IMR-90 (cell line): ENCODE measurements at regions not wholly inside any gene's neighbourhood (a gene's known extent, or its start where the extent isn't known, plus 50 kb on each side); places are given as distances from the start of the nearest gene placed in this dataset.

Experiments used
- ATAC-seq: fragments of 200-7000 bp; cut with Tn5 transposase; 2 replicates; pipeline ENCODE4 v1.9.1; 2020; ENCODE audit warnings: low read depth, mild to moderate bottlenecking, moderate library complexity
- BruUV-seq: library from RNA; stranded (reverse); fragments of 400-500 nt; replicated peaks from 2 replicates; lab custom pipeline; 2021; lab: Mats Ljungman, UMichigan
- CTCF ChIA-PET: fragments of 300-600 bp; formaldehyde crosslinking; extraction: SDS; loops from one replicate; lab custom pipeline; 2021; ENCODE audit warnings: antibody characterized with exemption; lab: Yijun Ruan, JAX
- POLR2A ChIA-PET: fragments of 300-600 bp; sonication (Branson Sonifier 250); formaldehyde crosslinking; loops from one replicate; lab custom pipeline; 2022; ENCODE audit warnings: antibody characterized with exemption; ENCODE audit not compliant: unreplicated experiment; lab: Charles Lee
- DNase-seq: peaks from one replicate; pipeline ENCODE4 v3.0.0; 2013
- H2AFZ ChIP-seq: replicated peaks from 2 replicates; pipeline ENCODE3; 2013; ENCODE audit warnings: low read length, mild to moderate bottlenecking; ENCODE audit not compliant: poor library complexity
- H2AK5ac ChIP-seq: 2 replicates; pipeline ENCODE4 v1.6.1; 2013; ENCODE audit warnings: low read depth, low read length, inconsistent platforms
- H2AK9ac ChIP-seq: replicated peaks from 2 replicates; pipeline ENCODE3; 2013; ENCODE audit warnings: mild to moderate bottlenecking, low read depth, low read length, moderate library complexity; ENCODE audit not compliant: poor library complexity
- H2BK120ac ChIP-seq: 2 replicates; pipeline ENCODE4 v1.6.1; 2013; ENCODE audit warnings: low read depth, low read length, inconsistent platforms
- H2BK15ac ChIP-seq: 3 replicates; pipeline ENCODE4 v1.6.1; 2013; ENCODE audit warnings: low read depth, low read length, inconsistent platforms
- H2BK20ac ChIP-seq: 2 replicates; pipeline ENCODE4 v1.6.1; 2013; ENCODE audit warnings: low read depth, mild to moderate bottlenecking, inconsistent platforms, low read length, moderate library complexity
- H2BK5ac ChIP-seq: 2 replicates; pipeline ENCODE4 v1.6.1; 2013; ENCODE audit warnings: mild to moderate bottlenecking, low read depth, low read length, inconsistent platforms; ENCODE audit not compliant: poor library complexity, severe bottlenecking
- H3K14ac ChIP-seq: replicated peaks from 2 replicates; pipeline ENCODE4 v1.6.1; 2013; ENCODE audit warnings: low read depth, low read length, inconsistent platforms
- H3K18ac ChIP-seq: 2 replicates; pipeline ENCODE4 v1.6.1; 2013; ENCODE audit warnings: low read depth, low read length, control low read depth
- H3K23ac ChIP-seq: 2 replicates; pipeline ENCODE4 v1.6.1; 2013; ENCODE audit warnings: low read depth, low read length, inconsistent platforms
- H3K27ac ChIP-seq: 2 replicates; pipeline ENCODE4 v1.5.1; 2013; ENCODE audit warnings: mild to moderate bottlenecking, control low read depth, low read length; ENCODE audit not compliant: insufficient read depth
- H3K27me3 ChIP-seq: 2 replicates; pipeline ENCODE4 v1.6.1; 2013; ENCODE audit warnings: low read length; ENCODE audit not compliant: control insufficient read depth, insufficient read depth
- H3K36me3 ChIP-seq: 2 replicates; pipeline ENCODE4 v1.6.1; 2013; ENCODE audit warnings: low read length, mixed read lengths; ENCODE audit not compliant: control insufficient read depth, insufficient read depth
- H3K4ac ChIP-seq: 2 replicates; pipeline ENCODE4 v1.6.1; 2013; ENCODE audit warnings: low read depth, low read length, inconsistent platforms
- H3K4me1 ChIP-seq: 2 replicates; pipeline ENCODE4 v1.6.1; 2013; ENCODE audit warnings: low read length, mixed read lengths; ENCODE audit not compliant: control insufficient read depth, insufficient read depth
- H3K4me2 ChIP-seq: 2 replicates; pipeline ENCODE4 v1.6.1; 2013; ENCODE audit warnings: low read depth, mild to moderate bottlenecking, control low read depth, low read length, moderate library complexity
- H3K4me3 ChIP-seq: 2 replicates; pipeline ENCODE4 v1.5.1; 2013; ENCODE audit warnings: low read depth, mild to moderate bottlenecking, control low read depth, low read length, moderate library complexity; ENCODE audit not compliant: insufficient read depth
- H3K56ac ChIP-seq: 2 replicates; pipeline ENCODE4 v1.6.1; 2013; ENCODE audit warnings: low read length, inconsistent platforms; ENCODE audit not compliant: insufficient read depth; ENCODE audit errors: extremely low read depth
- H3K79me1 ChIP-seq, 2 experiments: 2 replicates each; pipeline ENCODE4 v1.6.1; 2013; ENCODE audit warnings: low read length in 2 of 2, inconsistent platforms in 1 of 2, low read depth in 1 of 2
- H3K9ac ChIP-seq: 2 replicates; pipeline ENCODE4 v1.6.1; 2013; ENCODE audit warnings: low read depth, low read length, control low read depth
- H3K9me1 ChIP-seq: 2 replicates; pipeline ENCODE4 v1.6.1; 2013; ENCODE audit warnings: low read length, inconsistent platforms; ENCODE audit not compliant: insufficient read depth
- H3K9me3 ChIP-seq: 2 replicates; pipeline ENCODE4 v1.6.1; 2013; ENCODE audit warnings: low read length; ENCODE audit not compliant: control insufficient read depth, insufficient read depth
- H4K20me1 ChIP-seq: 2 replicates; pipeline ENCODE4 v1.6.1; 2013; ENCODE audit warnings: low read length, inconsistent platforms; ENCODE audit not compliant: insufficient read depth
- H4K5ac ChIP-seq: 2 replicates; pipeline ENCODE4 v1.6.1; 2013; ENCODE audit warnings: mild to moderate bottlenecking, low read depth, low read length, control low read depth
- H4K8ac ChIP-seq, 2 experiments: 2 replicates each; pipeline ENCODE4 v1.6.1; 2013; ENCODE audit warnings: low read depth in 2 of 2, low read length in 2 of 2, control low read depth in 1 of 2, inconsistent platforms in 1 of 2
- H4K91ac ChIP-seq: 2 replicates; pipeline ENCODE4 v1.6.1; 2013; ENCODE audit warnings: low read depth, low read length, inconsistent platforms; ENCODE audit not compliant: insufficient read depth
- BHLHE40 ChIP-seq: fragments of 150-350 bp; IDR thresholded peaks from 2 replicates; pipeline ENCODE4 v1.6.1; 2016; ENCODE audit warnings: mild to moderate bottlenecking, low read depth, low read length
- CEBPB ChIP-seq: IDR thresholded peaks from 2 replicates; pipeline ENCODE4 v1.6.1; 2012; ENCODE audit warnings: low read depth, low read length, improper control_type of control experiment
- CHD1 ChIP-seq: IDR thresholded peaks from 2 replicates; pipeline ENCODE4 v1.6.1; 2012; ENCODE audit warnings: low read depth, low read length, improper control_type of control experiment
- FOS ChIP-seq: fragments of 150-350 bp; IDR thresholded peaks from 2 replicates; pipeline ENCODE4 v1.6.1; 2016; ENCODE audit warnings: low read depth, low read length
- MAFK ChIP-seq: IDR thresholded peaks from 2 replicates; pipeline ENCODE4 v1.6.1; 2012; ENCODE audit warnings: low read depth, low read length, improper control_type of control experiment
- MAZ ChIP-seq: IDR thresholded peaks from 2 replicates; pipeline ENCODE4 v1.6.1; 2012; ENCODE audit warnings: low read depth, mild to moderate bottlenecking, low read length, improper control_type of control experiment, moderate library complexity, borderline replicate concordance
- MXI1 ChIP-seq: IDR thresholded peaks from 2 replicates; pipeline ENCODE4 v1.6.1; 2012; ENCODE audit warnings: low read depth, mild to moderate bottlenecking, low read length, moderate library complexity, borderline replicate concordance
- NFE2L2 ChIP-seq: fragments of 150-350 bp; IDR thresholded peaks from 2 replicates; pipeline ENCODE4 v1.6.1; 2016; ENCODE audit warnings: low read depth, mild to moderate bottlenecking, low read length
- POLR2A ChIP-seq: IDR thresholded peaks from 2 replicates; pipeline ENCODE4 v1.6.1; 2012; ENCODE audit warnings: mild to moderate bottlenecking, low read depth, low read length
- RAD21 ChIP-seq: IDR thresholded peaks from 2 replicates; pipeline ENCODE4 v1.6.1; 2012; ENCODE audit warnings: low read length, improper control_type of control experiment
- RCOR1 ChIP-seq: IDR thresholded peaks from 2 replicates; pipeline ENCODE4 v1.6.1; 2012; ENCODE audit warnings: mild to moderate bottlenecking, low read length, improper control_type of control experiment; ENCODE audit not compliant: insufficient replicate concordance
- RFX5 ChIP-seq: IDR thresholded peaks from 2 replicates; pipeline ENCODE4 v1.8.0; 2012; ENCODE audit warnings: low read depth, mild to moderate bottlenecking, low read length, moderate library complexity
- SMC3 ChIP-seq: fragments of 150-350 bp; IDR thresholded peaks from 2 replicates; pipeline ENCODE4 v1.6.1; 2016; ENCODE audit warnings: low read depth, mild to moderate bottlenecking, antibody characterized with exemption, low read length, moderate library complexity
- WGBS, 2 experiments: methylation state at CpG; one replicate each; pipeline versions ENCODE4 v1.1.5 to v1.1.7; 2013; ENCODE audit warnings: missing lambda C conversion rate in 2 of 2; ENCODE audit not compliant: insufficient read length in 1 of 2; ENCODE audit errors: extremely low coverage in 2 of 2; 5-methylcytosine and 5-hydroxymethylcytosine counted together
- dilution Hi-C: fragments of 300-500 bp; cut with HindIII; formaldehyde crosslinking; loops from one replicate; pipeline ENCODE4 v1.14.3; 2018; ENCODE audit warnings: low sequenced_read_pairs; ENCODE audit not compliant: unreplicated experiment
- in situ Hi-C: fragments of 300-500 bp; cut with MboI; formaldehyde crosslinking; loops from 3 replicates; pipeline ENCODE4 v1.14.3; 2019; ENCODE audit warnings: low sequenced_read_pairs, inconsistent platforms, mixed read lengths
- intact Hi-C: fragments of 100-400 bp; cut with micrococcal nuclease; formaldehyde crosslinking; loops from 2 replicates; pipeline ENCODE4 v1.10.0; 2022
- TF ChIP-seq, protein P1 (sequence below): fragments of 150-350 bp; IDR thresholded peaks from 2 replicates; pipeline ENCODE4 v1.6.1; 2017; ENCODE audit warnings: mild to moderate bottlenecking, antibody characterized with exemption, low read length, low read depth
- TF ChIP-seq, protein P2 (sequence below): fragments of 150-350 bp; IDR thresholded peaks from 2 replicates; pipeline ENCODE4 v1.6.1; 2016; ENCODE audit warnings: low read depth, mild to moderate bottlenecking, low read length, moderate library complexity, borderline replicate concordance
- TF ChIP-seq, protein P3 (sequence below): conservative IDR thresholded peaks from 2 replicates; pipeline ENCODE4 v1.5.1; 2012; ENCODE audit warnings: mild to moderate bottlenecking, low read depth, low read length, improper control_type of control experiment

DNA sequence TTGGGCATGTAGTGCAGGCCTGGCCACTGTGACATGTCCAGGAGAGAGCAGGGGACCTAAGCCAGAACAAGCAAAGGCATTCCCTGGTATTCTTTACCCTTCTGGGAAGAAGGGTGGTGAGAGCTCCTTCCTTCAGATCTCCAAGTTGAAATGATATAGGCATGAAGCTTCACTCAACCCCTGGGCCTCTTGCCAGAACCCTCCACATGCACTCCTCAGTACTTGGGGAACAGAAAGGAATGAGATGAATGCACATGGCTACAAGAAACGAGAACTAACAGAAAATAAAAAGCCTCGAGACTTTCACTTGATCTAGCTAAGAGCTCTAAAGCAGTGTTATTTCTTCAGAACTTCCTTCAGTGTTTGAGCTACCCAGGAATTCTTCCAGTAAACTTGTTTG, 262.2 kb downstream of the ETV1 start:
- H4K91ac ChIP-seq = no peak overlapping the region
- no peak overlapping the region for H3K4me3 ChIP-seq
- POLR2A ChIA-PET = no interaction called here
- ATAC-seq (no peak), DNase-seq (no peak)
- H4K20me1 ChIP-seq = no peaks in the 10 kb centered on the region
- H3K9ac ChIP-seq = no peak overlapping the region
- no peaks in the 10 kb centered on the region for H3K36me3 ChIP-seq
- no peak overlapping the region for H3K18ac ChIP-seq
- TF ChIP-seq POLR2A (no peak), SMC3 (no peak), CHD1 (no peak), MAFK (no peak), RCOR1 (no peak), BHLHE40 (no peak), RFX5 (no peak), NFE2L2 (no peak), FOS (no peak), RAD21 (no peak), MXI1 (no peak), MAZ (no peak), CEBPB (no peak)
- TF ChIP-seq, protein P1, sequence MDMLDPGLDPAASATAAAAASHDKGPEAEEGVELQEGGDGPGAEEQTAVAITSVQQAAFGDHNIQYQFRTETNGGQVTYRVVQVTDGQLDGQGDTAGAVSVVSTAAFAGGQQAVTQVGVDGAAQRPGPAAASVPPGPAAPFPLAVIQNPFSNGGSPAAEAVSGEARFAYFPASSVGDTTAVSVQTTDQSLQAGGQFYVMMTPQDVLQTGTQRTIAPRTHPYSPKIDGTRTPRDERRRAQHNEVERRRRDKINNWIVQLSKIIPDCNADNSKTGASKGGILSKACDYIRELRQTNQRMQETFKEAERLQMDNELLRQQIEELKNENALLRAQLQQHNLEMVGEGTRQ = no peak
- TF ChIP-seq, protein P2, sequence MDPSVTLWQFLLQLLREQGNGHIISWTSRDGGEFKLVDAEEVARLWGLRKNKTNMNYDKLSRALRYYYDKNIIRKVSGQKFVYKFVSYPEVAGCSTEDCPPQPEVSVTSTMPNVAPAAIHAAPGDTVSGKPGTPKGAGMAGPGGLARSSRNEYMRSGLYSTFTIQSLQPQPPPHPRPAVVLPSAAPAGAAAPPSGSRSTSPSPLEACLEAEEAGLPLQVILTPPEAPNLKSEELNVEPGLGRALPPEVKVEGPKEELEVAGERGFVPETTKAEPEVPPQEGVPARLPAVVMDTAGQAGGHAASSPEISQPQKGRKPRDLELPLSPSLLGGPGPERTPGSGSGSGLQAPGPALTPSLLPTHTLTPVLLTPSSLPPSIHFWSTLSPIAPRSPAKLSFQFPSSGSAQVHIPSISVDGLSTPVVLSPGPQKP = no peak
- TF ChIP-seq, protein P3, sequence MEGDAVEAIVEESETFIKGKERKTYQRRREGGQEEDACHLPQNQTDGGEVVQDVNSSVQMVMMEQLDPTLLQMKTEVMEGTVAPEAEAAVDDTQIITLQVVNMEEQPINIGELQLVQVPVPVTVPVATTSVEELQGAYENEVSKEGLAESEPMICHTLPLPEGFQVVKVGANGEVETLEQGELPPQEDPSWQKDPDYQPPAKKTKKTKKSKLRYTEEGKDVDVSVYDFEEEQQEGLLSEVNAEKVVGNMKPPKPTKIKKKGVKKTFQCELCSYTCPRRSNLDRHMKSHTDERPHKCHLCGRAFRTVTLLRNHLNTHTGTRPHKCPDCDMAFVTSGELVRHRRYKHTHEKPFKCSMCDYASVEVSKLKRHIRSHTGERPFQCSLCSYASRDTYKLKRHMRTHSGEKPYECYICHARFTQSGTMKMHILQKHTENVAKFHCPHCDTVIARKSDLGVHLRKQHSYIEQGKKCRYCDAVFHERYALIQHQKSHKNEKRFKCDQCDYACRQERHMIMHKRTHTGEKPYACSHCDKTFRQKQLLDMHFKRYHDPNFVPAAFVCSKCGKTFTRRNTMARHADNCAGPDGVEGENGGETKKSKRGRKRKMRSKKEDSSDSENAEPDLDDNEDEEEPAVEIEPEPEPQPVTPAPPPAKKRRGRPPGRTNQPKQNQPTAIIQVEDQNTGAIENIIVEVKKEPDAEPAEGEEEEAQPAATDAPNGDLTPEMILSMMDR = no peak
- in situ Hi-C loops = loop anchor here (25.0 kb wide), 1 partner anchor 440 kb away; no protein-coding TSS in a partner anchor
- WGBS, 2 experiments = no CpG with 5 or more reads among the region's 2 CpGs
- no peak overlapping the region for H2BK15ac ChIP-seq
- no peak overlapping the region for H2AK9ac ChIP-seq
- dilution Hi-C loops = no loop called here
- no peak overlapping the region for H3K23ac ChIP-seq
- H3K14ac ChIP-seq = no peak overlapping the region
- no peak overlapping the region for H3K4me2 ChIP-seq
- H3K79me1 ChIP-seq = no peaks in the 10 kb centered on the region
- no TSS peak for BruUV-seq
- H3K4ac ChIP-seq = no peak overlapping the region
- H3K9me3 ChIP-seq = 0 out of 2 replicates have a peak, but pooled peaks cover 1% of the 10 kb centered on the region
- H4K8ac ChIP-seq = no peak overlapping the region
- intact Hi-C loops = loop anchor here (5.0 kb wide), 2 partner anchors 200 to 445 kb away; no protein-coding TSS in a partner anchor
- CTCF ChIA-PET = interaction anchor here (0.8 kb wide), 1 partner anchor 16 kb away, joined by 3 read pairs; no protein-coding TSS in a partner anchor
- H3K4me1 ChIP-seq = no peaks in the 10 kb centered on the region
- no peak overlapping the region for H3K27ac ChIP-seq
- H3K56ac ChIP-seq = no peak overlapping the region
- no peak overlapping the region for H2BK5ac ChIP-seq
- no peak overlapping the region for H2BK20ac ChIP-seq
- no peak overlapping the region for H2AFZ ChIP-seq
- H3K27me3 ChIP-seq = no peaks in the 10 kb centered on the region
- no peak overlapping the region for H2AK5ac ChIP-seq
- no peaks in the 10 kb centered on the region for H3K9me1 ChIP-seq
- H2BK120ac ChIP-seq = no peak overlapping the region
- no peak overlapping the region for H4K5ac ChIP-seq
